ENCODE measurements at regions not wholly inside any gene's neighbourhood (a gene's known extent, or its start where the extent isn't known, plus 50 kb on each side); places are given as distances from the start of the nearest gene placed in this dataset.
"Not testable (repeated sequence)": the region's sequence is repeated elsewhere in the genome, so short reads cannot be mapped to it uniquely, and the experiment has no call there.

- Histone ChIP-seq H3K27ac (replicated peaks) (no peak overlapping the region), H3K27me3 (ENCODE audit: insufficient read depth, poor library complexity, severe bottlenecking) (no peaks in the 10 kb centered on the region), H3K4me3 (replicated peaks; ENCODE audit: insufficient read depth, low read length) (no peak overlapping the region)
- no peak for DNase-seq (ENCODE audit: low read depth in 1 of 2, low spot score in 1 of 2)
- TF ChIP-seq, protein P1, sequence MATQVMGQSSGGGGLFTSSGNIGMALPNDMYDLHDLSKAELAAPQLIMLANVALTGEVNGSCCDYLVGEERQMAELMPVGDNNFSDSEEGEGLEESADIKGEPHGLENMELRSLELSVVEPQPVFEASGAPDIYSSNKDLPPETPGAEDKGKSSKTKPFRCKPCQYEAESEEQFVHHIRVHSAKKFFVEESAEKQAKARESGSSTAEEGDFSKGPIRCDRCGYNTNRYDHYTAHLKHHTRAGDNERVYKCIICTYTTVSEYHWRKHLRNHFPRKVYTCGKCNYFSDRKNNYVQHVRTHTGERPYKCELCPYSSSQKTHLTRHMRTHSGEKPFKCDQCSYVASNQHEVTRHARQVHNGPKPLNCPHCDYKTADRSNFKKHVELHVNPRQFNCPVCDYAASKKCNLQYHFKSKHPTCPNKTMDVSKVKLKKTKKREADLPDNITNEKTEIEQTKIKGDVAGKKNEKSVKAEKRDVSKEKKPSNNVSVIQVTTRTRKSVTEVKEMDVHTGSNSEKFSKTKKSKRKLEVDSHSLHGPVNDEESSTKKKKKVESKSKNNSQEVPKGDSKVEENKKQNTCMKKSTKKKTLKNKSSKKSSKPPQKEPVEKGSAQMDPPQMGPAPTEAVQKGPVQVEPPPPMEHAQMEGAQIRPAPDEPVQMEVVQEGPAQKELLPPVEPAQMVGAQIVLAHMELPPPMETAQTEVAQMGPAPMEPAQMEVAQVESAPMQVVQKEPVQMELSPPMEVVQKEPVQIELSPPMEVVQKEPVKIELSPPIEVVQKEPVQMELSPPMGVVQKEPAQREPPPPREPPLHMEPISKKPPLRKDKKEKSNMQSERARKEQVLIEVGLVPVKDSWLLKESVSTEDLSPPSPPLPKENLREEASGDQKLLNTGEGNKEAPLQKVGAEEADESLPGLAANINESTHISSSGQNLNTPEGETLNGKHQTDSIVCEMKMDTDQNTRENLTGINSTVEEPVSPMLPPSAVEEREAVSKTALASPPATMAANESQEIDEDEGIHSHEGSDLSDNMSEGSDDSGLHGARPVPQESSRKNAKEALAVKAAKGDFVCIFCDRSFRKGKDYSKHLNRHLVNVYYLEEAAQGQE (IDR thresholded peaks at IDR 0.05; ENCODE audit: insufficient replicate concordance, low read depth): no peak
- TF ChIP-seq SPI1 (IDR thresholded peaks at IDR 0.05; ENCODE audit: borderline replicate concordance, low read depth): no peak
Observed at GRCh38 chr1:19552291-19553010, 67.1 kb upstream of the CAPZB start.

DNA sequence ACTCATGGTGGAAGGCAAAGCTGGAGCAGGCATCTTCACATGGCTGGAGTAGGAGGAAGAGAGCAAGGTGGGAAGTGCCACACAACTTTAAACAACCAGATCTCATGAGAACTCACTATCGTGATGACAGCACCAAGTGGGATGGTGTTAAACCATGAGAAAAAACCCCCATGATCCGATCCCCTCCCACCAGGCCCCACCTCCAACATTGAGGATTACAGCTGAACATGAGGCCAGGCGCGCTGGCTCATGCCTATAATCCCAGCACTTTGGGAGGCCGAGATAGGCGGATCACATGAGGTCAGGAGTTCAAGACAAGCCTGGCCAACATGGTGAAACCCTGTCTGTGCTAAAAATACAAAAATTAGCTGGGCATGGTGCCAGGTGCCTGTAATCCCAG is 66.5 kb upstream of the CAPZB start:
- not testable (repeated sequence) for H3K27me3 ChIP-seq (ENCODE audit: insufficient read depth, poor library complexity, severe bottlenecking); H3K4me3 ChIP-seq (replicated peaks; ENCODE audit: insufficient read depth, low read length); DNase-seq (ENCODE audit: low read depth in 1 of 2, low spot score in 1 of 2); H3K27ac ChIP-seq (replicated peaks)

- not testable (repeated sequence) for H3K4me3 ChIP-seq (replicated peaks; ENCODE audit: insufficient read depth, low read length)
Observed at GRCh38 chr1:19550437-19550836, 65.1 kb upstream of the CAPZB start.

DNA sequence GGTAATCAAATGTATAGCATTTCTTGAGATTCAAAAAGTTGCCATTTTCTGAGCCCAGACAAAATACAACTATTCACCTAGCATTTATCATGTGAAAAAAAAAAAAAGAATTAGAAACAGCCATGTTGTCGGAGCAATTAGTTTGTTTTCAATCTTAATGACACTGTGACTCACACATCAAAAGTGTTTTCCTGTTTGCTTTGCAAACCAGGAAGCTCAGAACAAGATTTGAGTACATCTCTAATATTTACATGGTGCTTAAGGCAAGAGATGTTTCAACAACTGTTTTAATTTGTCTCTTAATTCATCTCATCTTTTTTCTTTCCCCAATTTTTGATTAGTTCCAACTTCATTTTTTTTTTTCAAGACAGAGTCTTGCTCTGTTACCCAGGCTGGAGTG is 62.5 kb upstream of the CAPZB start:
- H3K4me3 ChIP-seq (replicated peaks; ENCODE audit: insufficient read depth, low read length): no peak overlapping the region
- H3K27ac ChIP-seq (replicated peaks): no peak overlapping the region
- TF ChIP-seq GABPA (IDR thresholded peaks at IDR 0.05; ENCODE audit: low read depth): no peak
- no peaks in the 10 kb centered on the region for H3K27me3 ChIP-seq (ENCODE audit: insufficient read depth, poor library complexity, severe bottlenecking)
- no peak for DNase-seq (ENCODE audit: low read depth in 1 of 2, low spot score in 1 of 2)

More at GRCh38 chr1:19550437-19550836, 65.1 kb upstream of the CAPZB start:
- not testable (repeated sequence) for H3K27ac ChIP-seq (replicated peaks); DNase-seq (ENCODE audit: low read depth in 1 of 2, low spot score in 1 of 2); H3K27me3 ChIP-seq (ENCODE audit: insufficient read depth, poor library complexity, severe bottlenecking)

DNA sequence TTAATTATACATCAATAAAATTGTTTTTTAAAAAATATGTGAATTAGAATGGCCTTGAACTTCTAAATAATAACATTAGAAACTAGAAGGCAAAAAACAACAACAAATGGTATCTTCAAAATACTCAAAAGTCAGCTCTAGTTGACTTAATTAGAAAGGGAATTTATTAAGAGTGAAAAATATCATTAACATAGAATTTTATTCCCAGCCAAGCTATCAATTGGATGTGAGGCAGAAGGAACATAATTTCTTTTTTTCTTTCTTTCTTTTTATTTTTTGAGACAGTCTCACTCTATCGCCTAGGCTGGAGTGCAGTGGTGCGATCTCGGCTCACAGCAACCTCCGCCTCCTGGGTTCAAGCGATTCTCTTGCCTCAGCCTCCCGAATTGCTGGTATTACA is 51.2 kb upstream of the CAPZB start:
- Histone ChIP-seq H3K27me3 (ENCODE audit: insufficient read depth, poor library complexity, severe bottlenecking) (no peaks in the 10 kb centered on the region), H3K27ac (replicated peaks) (no peak overlapping the region), H3K4me3 (replicated peaks; ENCODE audit: insufficient read depth, low read length) (no peak overlapping the region)
- DNase-seq (ENCODE audit: low read depth in 1 of 2, low spot score in 1 of 2): no peak
- TF ChIP-seq, protein P1 (IDR thresholded peaks at IDR 0.05; ENCODE audit: insufficient replicate concordance, low read depth): no peak
- TF ChIP-seq GABPA (IDR thresholded peaks at IDR 0.05; ENCODE audit: low read depth) (no peak), POLR2AphosphoS5 (IDR thresholded peaks at IDR 0.05; ENCODE audit: low read depth) (no peak), CTCF (IDR thresholded peaks at IDR 0.05; ENCODE audit: insufficient read depth, low read length) (no peak), SPI1 (IDR thresholded peaks at IDR 0.05; ENCODE audit: borderline replicate concordance, low read depth) (no peak)

DNA sequence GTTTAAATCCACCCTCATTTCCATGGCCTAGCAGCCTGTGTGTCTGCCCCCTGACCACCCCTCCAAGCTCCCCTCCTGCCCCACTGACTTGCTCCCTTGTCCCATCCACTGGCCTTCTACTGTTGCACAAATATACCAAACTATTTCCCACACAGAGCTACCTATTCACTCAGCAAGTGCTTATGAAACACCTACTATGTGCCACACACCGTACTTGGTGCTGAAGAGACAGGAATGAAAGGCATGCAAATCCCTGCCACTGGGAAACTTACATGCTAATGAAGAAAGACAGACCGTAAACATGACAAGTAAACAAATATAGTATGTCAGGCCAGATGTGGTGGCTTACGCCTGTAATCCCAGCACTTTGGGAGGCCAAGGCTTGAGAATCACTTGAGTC is 49.9 kb upstream of the CAPZB start:
- H3K27me3 ChIP-seq (ENCODE audit: insufficient read depth, poor library complexity, severe bottlenecking): no peaks in the 10 kb centered on the region
- no peak for DNase-seq (ENCODE audit: low read depth in 1 of 2, low spot score in 1 of 2)
- H3K4me3 ChIP-seq (replicated peaks; ENCODE audit: insufficient read depth, low read length): no peak overlapping the region
- H3K27ac ChIP-seq (replicated peaks): no peak overlapping the region
- TF ChIP-seq, protein P1 (IDR thresholded peaks at IDR 0.05; ENCODE audit: insufficient replicate concordance, low read depth): no peak
- TF ChIP-seq CTCF (IDR thresholded peaks at IDR 0.05; ENCODE audit: insufficient read depth, low read length) (no peak), SPI1 (IDR thresholded peaks at IDR 0.05; ENCODE audit: borderline replicate concordance, low read depth) (no peak), POLR2AphosphoS5 (IDR thresholded peaks at IDR 0.05; ENCODE audit: low read depth) (no peak), GABPA (IDR thresholded peaks at IDR 0.05; ENCODE audit: low read depth) (no peak)
